ENCODE measurements at regions not wholly inside any gene's neighbourhood (a gene's known extent, or its start where the extent isn't known, plus 50 kb on each side); places are given as distances from the start of the nearest gene placed in this dataset.

DNA sequence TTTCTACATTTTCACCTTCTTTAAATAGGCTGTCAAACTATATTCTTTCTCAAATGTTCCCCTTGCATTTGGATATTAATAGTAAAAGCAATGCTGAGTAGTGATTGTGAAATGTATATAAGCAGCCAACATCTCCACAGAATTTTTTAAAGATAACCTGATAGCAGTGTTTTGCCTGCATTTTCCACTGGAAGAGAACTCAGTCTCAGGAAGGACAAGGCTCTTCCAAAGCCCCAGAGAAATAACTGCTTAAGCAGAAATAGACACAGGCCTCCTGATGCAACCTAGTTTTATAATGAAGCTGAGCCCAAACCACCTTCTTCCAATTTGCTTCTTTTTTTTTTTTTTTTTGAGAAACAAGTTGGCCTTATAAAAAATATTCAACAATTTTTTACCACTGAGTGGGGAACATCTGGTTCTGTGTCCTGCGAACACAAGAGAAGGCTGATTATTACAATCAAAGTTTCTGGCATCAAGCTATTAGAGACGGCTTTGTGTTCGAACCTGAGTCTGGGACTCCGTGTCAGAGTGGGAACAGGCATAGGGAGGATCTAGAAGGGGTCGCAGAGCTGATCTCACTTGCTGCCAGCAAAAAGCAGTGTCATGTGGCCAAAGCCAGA is 332.5 kb upstream of the TBL1XR1 start:
- Histone ChIP-seq H3K9ac (ENCODE audit: low read depth in 1 of 2, low read length in 2 of 2) (no peak overlapping the region), H3K4me1 (ENCODE audit: control insufficient read depth in 4 of 4, insufficient read depth in 4 of 4, low read length in 3 of 4) (no peaks in the 10 kb centered on the region)
- 94% methylated on average over 5 of the region's 5 CpGs for WGBS

DNA sequence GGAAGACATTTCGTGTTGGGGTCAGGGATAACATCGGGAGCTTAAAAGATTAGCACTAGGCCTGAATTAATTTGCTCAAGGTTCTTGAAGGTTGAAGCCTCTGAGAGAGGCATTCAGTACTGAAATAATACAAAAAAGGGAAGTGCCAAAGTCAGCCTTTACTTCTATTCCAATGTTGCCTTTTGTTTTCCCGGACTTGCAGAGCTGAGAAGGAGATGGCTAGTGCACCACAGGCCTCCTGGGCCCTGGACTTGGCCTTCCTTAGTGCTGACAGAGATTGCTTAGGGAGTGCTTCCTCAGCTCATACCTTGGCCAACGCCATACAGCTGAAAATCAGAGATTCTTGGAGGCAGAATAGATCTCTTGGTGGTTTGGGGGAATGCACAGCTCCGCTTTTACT is 333.6 kb upstream of the TBL1XR1 start:
- 87% methylated on average over 5 of the region's 5 CpGs for WGBS
- Histone ChIP-seq H3K27me3 (ENCODE audit: control insufficient read depth in 4 of 4, insufficient read depth in 4 of 4, low read length in 3 of 4) (no peaks in the 10 kb centered on the region), H3K27ac (ENCODE audit: low read depth in 1 of 2, low read length in 2 of 2) (no peak overlapping the region), H3K36me3 (ENCODE audit: control insufficient read depth in 4 of 4, insufficient read depth in 3 of 4, low read depth in 1 of 4, low read length in 3 of 4) (no peaks in the 10 kb centered on the region), H3K9ac (ENCODE audit: low read depth in 1 of 2, low read length in 2 of 2) (no peak overlapping the region), H3K4me1 (ENCODE audit: control insufficient read depth in 4 of 4, insufficient read depth in 4 of 4, low read length in 3 of 4) (no peaks in the 10 kb centered on the region), H3K4me3 (ENCODE audit: low read depth in 1 of 3, low read length in 3 of 3) (no peak overlapping the region), H3K9me3 (ENCODE audit: control insufficient read depth in 4 of 4, low read length in 3 of 4) (no peaks in the 10 kb centered on the region)
- no peak for DNase-seq (ENCODE audit: low spot score)
- TF ChIP-seq, protein P1, sequence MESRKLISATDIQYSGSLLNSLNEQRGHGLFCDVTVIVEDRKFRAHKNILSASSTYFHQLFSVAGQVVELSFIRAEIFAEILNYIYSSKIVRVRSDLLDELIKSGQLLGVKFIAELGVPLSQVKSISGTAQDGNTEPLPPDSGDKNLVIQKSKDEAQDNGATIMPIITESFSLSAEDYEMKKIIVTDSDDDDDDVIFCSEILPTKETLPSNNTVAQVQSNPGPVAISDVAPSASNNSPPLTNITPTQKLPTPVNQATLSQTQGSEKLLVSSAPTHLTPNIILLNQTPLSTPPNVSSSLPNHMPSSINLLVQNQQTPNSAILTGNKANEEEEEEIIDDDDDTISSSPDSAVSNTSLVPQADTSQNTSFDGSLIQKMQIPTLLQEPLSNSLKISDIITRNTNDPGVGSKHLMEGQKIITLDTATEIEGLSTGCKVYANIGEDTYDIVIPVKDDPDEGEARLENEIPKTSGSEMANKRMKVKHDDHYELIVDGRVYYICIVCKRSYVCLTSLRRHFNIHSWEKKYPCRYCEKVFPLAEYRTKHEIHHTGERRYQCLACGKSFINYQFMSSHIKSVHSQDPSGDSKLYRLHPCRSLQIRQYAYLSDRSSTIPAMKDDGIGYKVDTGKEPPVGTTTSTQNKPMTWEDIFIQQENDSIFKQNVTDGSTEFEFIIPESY (IDR thresholded peaks at IDR 0.05): no peak
- TF ChIP-seq, protein P2, sequence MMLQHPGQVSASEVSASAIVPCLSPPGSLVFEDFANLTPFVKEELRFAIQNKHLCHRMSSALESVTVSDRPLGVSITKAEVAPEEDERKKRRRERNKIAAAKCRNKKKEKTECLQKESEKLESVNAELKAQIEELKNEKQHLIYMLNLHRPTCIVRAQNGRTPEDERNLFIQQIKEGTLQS (IDR thresholded peaks at IDR 0.05): no peak
- TF ChIP-seq JUND (IDR thresholded peaks at IDR 0.05) (no peak), HNF4G (IDR thresholded peaks at IDR 0.05) (no peak), RAD21 (IDR thresholded peaks at IDR 0.05) (no peak), RXRA (IDR thresholded peaks at IDR 0.05) (no peak), NR2F2 (IDR thresholded peaks at IDR 0.05) (no peak), FOXA2 (IDR thresholded peaks at IDR 0.05) (no peak)
- TF ChIP-seq, protein P3, sequence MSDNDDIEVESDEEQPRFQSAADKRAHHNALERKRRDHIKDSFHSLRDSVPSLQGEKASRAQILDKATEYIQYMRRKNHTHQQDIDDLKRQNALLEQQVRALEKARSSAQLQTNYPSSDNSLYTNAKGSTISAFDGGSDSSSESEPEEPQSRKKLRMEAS (IDR thresholded peaks at IDR 0.05): no peak
- TF ChIP-seq, protein P4, sequence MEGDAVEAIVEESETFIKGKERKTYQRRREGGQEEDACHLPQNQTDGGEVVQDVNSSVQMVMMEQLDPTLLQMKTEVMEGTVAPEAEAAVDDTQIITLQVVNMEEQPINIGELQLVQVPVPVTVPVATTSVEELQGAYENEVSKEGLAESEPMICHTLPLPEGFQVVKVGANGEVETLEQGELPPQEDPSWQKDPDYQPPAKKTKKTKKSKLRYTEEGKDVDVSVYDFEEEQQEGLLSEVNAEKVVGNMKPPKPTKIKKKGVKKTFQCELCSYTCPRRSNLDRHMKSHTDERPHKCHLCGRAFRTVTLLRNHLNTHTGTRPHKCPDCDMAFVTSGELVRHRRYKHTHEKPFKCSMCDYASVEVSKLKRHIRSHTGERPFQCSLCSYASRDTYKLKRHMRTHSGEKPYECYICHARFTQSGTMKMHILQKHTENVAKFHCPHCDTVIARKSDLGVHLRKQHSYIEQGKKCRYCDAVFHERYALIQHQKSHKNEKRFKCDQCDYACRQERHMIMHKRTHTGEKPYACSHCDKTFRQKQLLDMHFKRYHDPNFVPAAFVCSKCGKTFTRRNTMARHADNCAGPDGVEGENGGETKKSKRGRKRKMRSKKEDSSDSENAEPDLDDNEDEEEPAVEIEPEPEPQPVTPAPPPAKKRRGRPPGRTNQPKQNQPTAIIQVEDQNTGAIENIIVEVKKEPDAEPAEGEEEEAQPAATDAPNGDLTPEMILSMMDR (IDR thresholded peaks at IDR 0.05; ENCODE audit: low read depth, low read length, missing input control): no peak

More for the DNA sequence above, 332.5 kb upstream of the TBL1XR1 start:
- Histone ChIP-seq H3K9me3 (ENCODE audit: control insufficient read depth in 4 of 4, low read length in 3 of 4) (no peaks in the 10 kb centered on the region), H3K27ac (ENCODE audit: low read depth in 1 of 2, low read length in 2 of 2) (no peak overlapping the region), H3K4me3 (ENCODE audit: low read depth in 1 of 3, low read length in 3 of 3) (no peak overlapping the region), H3K27me3 (ENCODE audit: control insufficient read depth in 4 of 4, insufficient read depth in 4 of 4, low read length in 3 of 4) (no peaks in the 10 kb centered on the region), H3K36me3 (ENCODE audit: control insufficient read depth in 4 of 4, insufficient read depth in 3 of 4, low read depth in 1 of 4, low read length in 3 of 4) (no peaks in the 10 kb centered on the region)
- no peak for DNase-seq (ENCODE audit: low spot score)
- TF ChIP-seq FOXA2 (IDR thresholded peaks at IDR 0.05): no peak
- no peak for TF ChIP-seq RAD21 (IDR thresholded peaks at IDR 0.05)
- TF ChIP-seq, protein P2 (IDR thresholded peaks at IDR 0.05): no peak
- no peak for TF ChIP-seq FOXA1 (IDR thresholded peaks at IDR 0.05)
- TF ChIP-seq, protein P3 (IDR thresholded peaks at IDR 0.05): no peak

DNA sequence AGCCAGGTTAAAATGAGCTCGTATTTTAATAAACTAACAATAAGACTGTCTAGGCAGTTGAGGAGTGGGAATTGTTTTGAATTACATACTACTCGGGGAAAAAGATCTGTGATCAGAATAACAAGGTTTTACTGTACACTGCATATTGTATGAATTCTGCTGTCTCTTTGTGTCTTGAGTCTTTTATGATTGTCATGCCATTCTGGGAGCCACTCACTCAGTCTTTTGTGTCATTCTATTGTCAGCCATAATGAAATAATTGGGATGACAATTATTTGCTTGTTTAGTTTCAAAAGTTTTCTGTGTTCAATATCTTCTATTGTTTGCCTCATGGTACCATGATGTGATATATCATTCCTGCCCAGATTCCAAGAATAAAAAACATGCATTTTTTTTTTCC is 339.6 kb upstream of the TBL1XR1 start:
- Histone ChIP-seq H3K4me1 (ENCODE audit: control insufficient read depth in 4 of 4, insufficient read depth in 4 of 4, low read length in 3 of 4) (peaks cover 0 to 13% (median 4%) of the 10 kb centered on the region in 4 donors), H3K27ac (ENCODE audit: low read depth in 1 of 2, low read length in 2 of 2) (no peak overlapping the region), H3K36me3 (ENCODE audit: control insufficient read depth in 4 of 4, insufficient read depth in 3 of 4, low read depth in 1 of 4, low read length in 3 of 4) (no peaks in the 10 kb centered on the region), H3K27me3 (ENCODE audit: control insufficient read depth in 4 of 4, insufficient read depth in 4 of 4, low read length in 3 of 4) (no peaks in the 10 kb centered on the region), H3K9me3 (ENCODE audit: control insufficient read depth in 4 of 4, low read length in 3 of 4) (no peaks in the 10 kb centered on the region), H3K4me3 (ENCODE audit: low read depth in 1 of 3, low read length in 3 of 3) (no peak overlapping the region), H3K9ac (ENCODE audit: low read depth in 1 of 2, low read length in 2 of 2) (no peak overlapping the region)
- WGBS: 99% methylated on average over 2 of the region's 2 CpGs
- no peak for DNase-seq (ENCODE audit: low spot score)
- TF ChIP-seq, protein P2 (IDR thresholded peaks at IDR 0.05): no peak
- TF ChIP-seq, protein P1 (IDR thresholded peaks at IDR 0.05): no peak
- TF ChIP-seq HNF4G (IDR thresholded peaks at IDR 0.05) (no peak), HNF4A (conservative IDR thresholded peaks at IDR 0.05) (no peak), RAD21 (IDR thresholded peaks at IDR 0.05) (no peak), FOXA2 (IDR thresholded peaks at IDR 0.05) (no peak), YY1 (IDR thresholded peaks at IDR 0.05) (no peak), FOXA1 (IDR thresholded peaks at IDR 0.05) (no peak), NR2F2 (IDR thresholded peaks at IDR 0.05) (no peak)
- TF ChIP-seq, protein P3 (IDR thresholded peaks at IDR 0.05): no peak
- TF ChIP-seq, protein P5, sequence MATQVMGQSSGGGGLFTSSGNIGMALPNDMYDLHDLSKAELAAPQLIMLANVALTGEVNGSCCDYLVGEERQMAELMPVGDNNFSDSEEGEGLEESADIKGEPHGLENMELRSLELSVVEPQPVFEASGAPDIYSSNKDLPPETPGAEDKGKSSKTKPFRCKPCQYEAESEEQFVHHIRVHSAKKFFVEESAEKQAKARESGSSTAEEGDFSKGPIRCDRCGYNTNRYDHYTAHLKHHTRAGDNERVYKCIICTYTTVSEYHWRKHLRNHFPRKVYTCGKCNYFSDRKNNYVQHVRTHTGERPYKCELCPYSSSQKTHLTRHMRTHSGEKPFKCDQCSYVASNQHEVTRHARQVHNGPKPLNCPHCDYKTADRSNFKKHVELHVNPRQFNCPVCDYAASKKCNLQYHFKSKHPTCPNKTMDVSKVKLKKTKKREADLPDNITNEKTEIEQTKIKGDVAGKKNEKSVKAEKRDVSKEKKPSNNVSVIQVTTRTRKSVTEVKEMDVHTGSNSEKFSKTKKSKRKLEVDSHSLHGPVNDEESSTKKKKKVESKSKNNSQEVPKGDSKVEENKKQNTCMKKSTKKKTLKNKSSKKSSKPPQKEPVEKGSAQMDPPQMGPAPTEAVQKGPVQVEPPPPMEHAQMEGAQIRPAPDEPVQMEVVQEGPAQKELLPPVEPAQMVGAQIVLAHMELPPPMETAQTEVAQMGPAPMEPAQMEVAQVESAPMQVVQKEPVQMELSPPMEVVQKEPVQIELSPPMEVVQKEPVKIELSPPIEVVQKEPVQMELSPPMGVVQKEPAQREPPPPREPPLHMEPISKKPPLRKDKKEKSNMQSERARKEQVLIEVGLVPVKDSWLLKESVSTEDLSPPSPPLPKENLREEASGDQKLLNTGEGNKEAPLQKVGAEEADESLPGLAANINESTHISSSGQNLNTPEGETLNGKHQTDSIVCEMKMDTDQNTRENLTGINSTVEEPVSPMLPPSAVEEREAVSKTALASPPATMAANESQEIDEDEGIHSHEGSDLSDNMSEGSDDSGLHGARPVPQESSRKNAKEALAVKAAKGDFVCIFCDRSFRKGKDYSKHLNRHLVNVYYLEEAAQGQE (IDR thresholded peaks at IDR 0.05): no peak
